Ishikawa (cell line): ENCODE measurements at regions not wholly inside any gene's neighbourhood (a gene's known extent, or its start where the extent isn't known, plus 50 kb on each side); places are given as distances from the start of the nearest gene placed in this dataset.

Experiments
- CEBPB ChIP-seq: IDR thresholded peaks from 2 replicates; pipeline ENCODE4 v1.6.1; 2012
- CREB1 ChIP-seq: IDR thresholded peaks from 2 replicates; pipeline ENCODE4 v1.6.1; 2012; ENCODE audit warnings: low read depth
- EGR1 ChIP-seq: IDR thresholded peaks from 2 replicates; pipeline ENCODE4 v1.6.1; 2012
- EP300 ChIP-seq: IDR thresholded peaks from 2 replicates; pipeline ENCODE4 v1.6.1; 2012; ENCODE audit warnings: borderline replicate concordance
- FOXM1 ChIP-seq: IDR thresholded peaks from 2 replicates; pipeline ENCODE4 v1.6.1; 2012; ENCODE audit warnings: low read depth, borderline replicate concordance
- NFIC ChIP-seq: IDR thresholded peaks from 2 replicates; pipeline ENCODE4 v1.6.1; 2012
- RAD21 ChIP-seq: IDR thresholded peaks from 2 replicates; pipeline ENCODE4 v1.6.1; 2012; ENCODE audit warnings: low read depth
- TAF1 ChIP-seq: IDR thresholded peaks from 2 replicates; pipeline ENCODE4 v1.6.1; 2012; ENCODE audit warnings: low read depth, mild to moderate bottlenecking
- TCF12 ChIP-seq: IDR thresholded peaks from 2 replicates; pipeline ENCODE4 v1.6.1; 2012; ENCODE audit warnings: low read depth
- TEAD4 ChIP-seq: IDR thresholded peaks from 2 replicates; pipeline ENCODE4 v1.6.1; 2012
- YY1 ChIP-seq: IDR thresholded peaks from 2 replicates; pipeline ENCODE4 v1.6.1; 2012; ENCODE audit warnings: low read depth
- ZBTB7A ChIP-seq: IDR thresholded peaks from 2 replicates; pipeline ENCODE4 v1.6.1; 2012; ENCODE audit warnings: low read depth
- TF ChIP-seq, protein P1 (sequence below): IDR thresholded peaks from 2 replicates; pipeline ENCODE4 v1.6.1; 2012; ENCODE audit warnings: low read depth, mild to moderate bottlenecking
- TF ChIP-seq, protein P2 (sequence below): IDR thresholded peaks from 2 replicates; pipeline ENCODE4 v1.6.1; 2012
- TF ChIP-seq, protein P3 (sequence below): IDR thresholded peaks from 2 replicates; pipeline ENCODE4 v1.6.1; 2012

DNA sequence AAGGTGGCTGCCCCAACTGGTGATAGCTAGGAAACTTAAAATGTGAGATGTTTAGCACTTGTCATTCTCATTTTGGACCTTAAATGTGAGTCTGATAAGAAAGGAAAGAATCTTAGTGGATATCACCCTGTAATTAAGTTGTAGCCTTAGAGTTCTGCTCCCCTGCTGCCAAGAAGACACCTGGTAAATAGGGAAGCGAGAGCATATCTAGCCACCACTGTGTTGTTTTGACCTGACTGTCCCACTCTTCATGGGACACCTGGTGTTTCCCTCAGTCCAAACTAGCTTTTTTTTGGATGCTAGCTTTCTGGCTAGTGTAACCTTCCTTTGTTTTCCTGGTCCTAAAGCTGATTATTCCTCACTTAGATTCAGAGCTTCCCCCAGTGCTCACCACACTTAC, 357.6 kb downstream of the RAD51AP2 start:
- no peak for TF ChIP-seq CREB1
- no peak for TF ChIP-seq CEBPB
- TF ChIP-seq TAF1: no peak
- no peak for TF ChIP-seq ZBTB7A
- no peak for TF ChIP-seq FOXM1
- TF ChIP-seq, protein P1, sequence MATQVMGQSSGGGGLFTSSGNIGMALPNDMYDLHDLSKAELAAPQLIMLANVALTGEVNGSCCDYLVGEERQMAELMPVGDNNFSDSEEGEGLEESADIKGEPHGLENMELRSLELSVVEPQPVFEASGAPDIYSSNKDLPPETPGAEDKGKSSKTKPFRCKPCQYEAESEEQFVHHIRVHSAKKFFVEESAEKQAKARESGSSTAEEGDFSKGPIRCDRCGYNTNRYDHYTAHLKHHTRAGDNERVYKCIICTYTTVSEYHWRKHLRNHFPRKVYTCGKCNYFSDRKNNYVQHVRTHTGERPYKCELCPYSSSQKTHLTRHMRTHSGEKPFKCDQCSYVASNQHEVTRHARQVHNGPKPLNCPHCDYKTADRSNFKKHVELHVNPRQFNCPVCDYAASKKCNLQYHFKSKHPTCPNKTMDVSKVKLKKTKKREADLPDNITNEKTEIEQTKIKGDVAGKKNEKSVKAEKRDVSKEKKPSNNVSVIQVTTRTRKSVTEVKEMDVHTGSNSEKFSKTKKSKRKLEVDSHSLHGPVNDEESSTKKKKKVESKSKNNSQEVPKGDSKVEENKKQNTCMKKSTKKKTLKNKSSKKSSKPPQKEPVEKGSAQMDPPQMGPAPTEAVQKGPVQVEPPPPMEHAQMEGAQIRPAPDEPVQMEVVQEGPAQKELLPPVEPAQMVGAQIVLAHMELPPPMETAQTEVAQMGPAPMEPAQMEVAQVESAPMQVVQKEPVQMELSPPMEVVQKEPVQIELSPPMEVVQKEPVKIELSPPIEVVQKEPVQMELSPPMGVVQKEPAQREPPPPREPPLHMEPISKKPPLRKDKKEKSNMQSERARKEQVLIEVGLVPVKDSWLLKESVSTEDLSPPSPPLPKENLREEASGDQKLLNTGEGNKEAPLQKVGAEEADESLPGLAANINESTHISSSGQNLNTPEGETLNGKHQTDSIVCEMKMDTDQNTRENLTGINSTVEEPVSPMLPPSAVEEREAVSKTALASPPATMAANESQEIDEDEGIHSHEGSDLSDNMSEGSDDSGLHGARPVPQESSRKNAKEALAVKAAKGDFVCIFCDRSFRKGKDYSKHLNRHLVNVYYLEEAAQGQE: no peak
- no peak for TF ChIP-seq YY1
- TF ChIP-seq, protein P2, sequence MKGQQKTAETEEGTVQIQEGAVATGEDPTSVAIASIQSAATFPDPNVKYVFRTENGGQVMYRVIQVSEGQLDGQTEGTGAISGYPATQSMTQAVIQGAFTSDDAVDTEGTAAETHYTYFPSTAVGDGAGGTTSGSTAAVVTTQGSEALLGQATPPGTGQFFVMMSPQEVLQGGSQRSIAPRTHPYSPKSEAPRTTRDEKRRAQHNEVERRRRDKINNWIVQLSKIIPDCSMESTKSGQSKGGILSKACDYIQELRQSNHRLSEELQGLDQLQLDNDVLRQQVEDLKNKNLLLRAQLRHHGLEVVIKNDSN: no peak

DNA sequence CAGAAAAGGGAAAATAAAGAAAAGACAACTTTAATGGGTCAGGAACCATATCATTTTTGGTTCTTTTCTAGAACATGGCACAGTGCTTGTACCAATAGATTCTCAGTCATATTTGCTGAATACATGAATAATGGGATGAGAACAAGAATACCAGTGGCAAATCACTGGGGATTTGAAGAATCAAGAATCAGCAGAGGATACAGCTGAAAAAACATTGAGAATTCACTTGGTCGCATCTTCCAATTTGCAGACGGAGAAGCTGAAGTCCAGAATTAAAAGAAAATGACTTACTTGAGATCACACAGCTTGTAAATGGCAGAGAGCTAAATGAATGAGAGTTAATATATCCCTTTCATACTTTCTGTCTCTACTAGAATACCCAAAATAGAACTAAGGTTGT, 362.2 kb downstream of the RAD51AP2 start:
- TF ChIP-seq CREB1 (no peak), EP300 (no peak), TAF1 (no peak), NFIC (no peak)

DNA sequence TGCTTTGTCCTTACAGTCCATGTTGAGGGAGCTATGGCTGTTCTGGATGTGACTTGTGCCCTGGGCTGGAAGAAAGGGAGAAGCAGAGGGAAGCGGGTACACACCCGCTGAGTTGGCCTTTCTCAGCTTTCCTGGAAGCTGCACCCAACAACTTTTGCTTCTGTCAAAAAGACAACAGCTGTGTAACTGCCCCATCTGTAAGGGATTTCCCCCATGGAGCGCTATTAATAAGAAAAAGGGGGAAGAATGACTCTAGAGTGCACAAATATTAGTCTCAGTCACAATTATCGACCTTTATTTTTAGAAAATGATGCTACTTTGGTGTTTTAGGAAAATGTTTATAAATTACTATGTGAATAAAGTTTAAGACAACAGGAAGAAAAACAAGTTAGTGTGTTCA, 368.3 kb downstream of the RAD51AP2 start:
- TF ChIP-seq, protein P1: no peak
- no peak for TF ChIP-seq FOXM1
- TF ChIP-seq CEBPB: no peak

DNA sequence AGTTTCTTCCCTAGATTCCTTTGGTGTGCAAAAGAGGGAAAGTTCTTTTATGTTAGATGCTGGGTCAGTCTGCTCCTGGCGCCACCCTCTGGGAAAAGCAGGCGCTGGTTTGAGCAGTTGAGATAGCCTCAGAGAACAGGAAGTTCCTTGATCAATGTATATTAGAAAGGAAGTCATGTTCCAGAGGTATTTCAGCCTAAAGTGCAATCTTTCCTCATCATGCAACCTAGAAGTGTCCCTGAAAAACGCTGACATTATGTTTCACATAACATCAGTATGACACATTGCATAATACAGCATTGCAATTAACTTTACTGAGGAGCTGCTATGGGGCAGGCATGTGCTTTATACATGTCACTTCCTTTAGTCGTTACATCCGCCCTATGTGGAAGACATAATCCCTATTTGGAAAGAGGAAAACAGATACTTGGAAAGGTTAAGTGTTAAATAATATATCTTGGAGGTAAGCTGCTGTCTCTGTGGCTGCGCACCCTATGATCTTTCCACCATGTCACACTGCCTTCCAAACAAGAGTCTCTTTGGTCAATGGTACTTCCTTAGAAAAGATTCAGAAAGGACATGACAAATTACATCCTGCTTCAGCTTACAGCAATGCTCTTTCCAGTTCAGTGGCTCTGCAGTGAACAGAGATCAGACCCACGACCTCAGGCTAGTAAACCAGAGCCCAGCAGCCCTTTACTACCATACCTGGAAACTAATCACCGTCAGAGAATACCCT, 369.7 kb downstream of the RAD51AP2 start:
- peak; percentile 33; the same call in 1 of the 2 replicates for TF ChIP-seq RAD21
- no peak for TF ChIP-seq TCF12

DNA sequence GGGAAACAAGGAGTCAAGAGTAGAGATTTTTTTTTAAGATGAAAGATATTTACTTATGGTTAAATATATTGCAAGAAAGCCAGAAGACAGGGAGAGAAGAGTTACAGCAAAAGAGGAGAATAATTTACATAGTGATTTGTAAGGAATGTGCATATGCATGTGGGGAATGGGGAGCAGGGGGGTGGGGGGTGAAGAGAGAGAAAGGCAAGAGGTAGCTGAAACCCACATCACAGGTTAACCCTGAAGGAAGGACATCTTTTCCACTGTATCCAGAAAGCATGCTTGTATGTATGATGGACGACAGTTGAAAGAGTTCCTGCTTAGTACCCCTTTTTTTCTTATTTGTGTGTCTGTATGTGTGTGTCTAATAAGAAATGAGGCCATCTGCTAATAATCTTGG, 371.9 kb downstream of the RAD51AP2 start:
- TF ChIP-seq, protein P2: no peak
- TF ChIP-seq YY1 (no peak), TEAD4 (no peak), EGR1 (no peak), NFIC (no peak), ZBTB7A (no peak), TAF1 (no peak), FOXM1 (no peak), EP300 (no peak)
- TF ChIP-seq, protein P1: no peak

DNA sequence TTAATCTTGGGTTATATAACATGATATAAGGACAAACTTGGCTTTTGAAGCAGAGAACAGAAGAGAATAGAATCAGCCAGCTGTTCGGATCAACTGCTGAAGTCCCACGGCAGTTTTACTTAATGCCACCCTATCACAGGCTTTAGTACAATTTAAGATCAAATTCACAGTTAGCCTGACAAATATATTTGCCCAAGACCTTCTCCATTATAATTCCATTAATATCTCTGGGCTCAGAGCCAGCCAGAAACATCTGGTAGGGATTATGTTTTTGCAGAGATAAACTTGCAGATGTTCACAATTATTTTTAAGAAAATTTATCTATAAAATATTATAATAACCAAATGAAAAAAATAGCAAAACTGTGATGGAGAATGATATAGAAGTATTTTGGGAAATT, 381.4 kb downstream of the RAD51AP2 start:
- TF ChIP-seq TCF12 (no peak), YY1 (no peak)

DNA sequence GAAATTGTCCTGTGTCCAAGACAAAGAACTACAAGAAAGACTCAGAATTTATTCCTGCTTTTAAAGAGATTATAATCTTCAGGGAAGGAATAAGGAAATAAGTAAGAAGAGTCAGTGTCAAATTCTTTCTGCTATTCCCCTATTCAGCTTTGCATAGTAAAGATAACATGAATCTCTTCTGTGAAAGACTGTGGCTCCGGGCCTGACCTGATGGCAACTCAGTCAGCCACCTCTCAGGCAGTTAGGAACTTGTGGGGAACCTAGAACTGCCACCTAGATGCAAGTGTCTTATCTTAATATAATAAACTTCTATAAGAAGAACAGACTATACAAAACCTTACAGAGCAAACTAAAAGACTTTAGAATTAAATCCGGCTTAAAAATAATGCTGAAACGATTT, 382.0 kb downstream of the RAD51AP2 start:
- TF ChIP-seq YY1: no peak
- TF ChIP-seq, protein P3, sequence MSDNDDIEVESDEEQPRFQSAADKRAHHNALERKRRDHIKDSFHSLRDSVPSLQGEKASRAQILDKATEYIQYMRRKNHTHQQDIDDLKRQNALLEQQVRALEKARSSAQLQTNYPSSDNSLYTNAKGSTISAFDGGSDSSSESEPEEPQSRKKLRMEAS: no peak
- no peak for TF ChIP-seq EP300
- no peak for TF ChIP-seq TCF12
- TF ChIP-seq, protein P2: no peak
- no peak for TF ChIP-seq TAF1
- TF ChIP-seq EGR1: no peak
- TF ChIP-seq CEBPB: no peak
- TF ChIP-seq, protein P1: no peak
- no peak for TF ChIP-seq NFIC
- TF ChIP-seq ZBTB7A: no peak
- no peak for TF ChIP-seq FOXM1
- TF ChIP-seq RAD21: no peak
- no peak for TF ChIP-seq TEAD4
- TF ChIP-seq CREB1: no peak
